PC-9 (cell line): ENCODE measurements at regions not wholly inside any gene's neighbourhood (a gene's known extent, or its start where the extent isn't known, plus 50 kb on each side); places are given as distances from the start of the nearest gene placed in this dataset.

ENCODE experiments used
- BruUV-seq: library from RNA; stranded (reverse); fragments of 400-500 nt; replicated peaks from 2 replicates; lab custom pipeline; 2021; lab: Mats Ljungman, UMichigan
- CTCF ChIA-PET: fragments of 300-600 bp; sonication (Branson Sonifier 250); formaldehyde crosslinking; loops from one replicate; lab custom pipeline; 2022; ENCODE audit warnings: antibody characterized with exemption; lab: Charles Lee
- POLR2A ChIA-PET: fragments of 300-600 bp; sonication (Branson Sonifier 250); formaldehyde crosslinking; loops from one replicate; lab custom pipeline; 2022; ENCODE audit warnings: antibody characterized with exemption; ENCODE audit not compliant: unreplicated experiment; lab: Charles Lee
- DNase-seq, 2 experiments: peaks; one replicate each; pipeline versions ENCODE4 v3.0.0 to v3.0.0-alpha.2; 2015 to 2022; ENCODE audit warnings: mixed read lengths in 1 of 2
- H2AFZ ChIP-seq: fragments of 200-600 bp; sonication (generic); 2 replicates; pipeline ENCODE4 v1.8.1; 2017; ENCODE audit warnings: antibody characterized with exemption
- H3F3A ChIP-seq: fragments of 200-600 bp; sonication (generic); 2 replicates; pipeline ENCODE4 v1.8.1; 2017; ENCODE audit warnings: antibody characterized with exemption, mild to moderate bottlenecking, low read depth; ENCODE audit not compliant: insufficient read depth
- H3K27ac ChIP-seq: fragments of 200-600 bp; sonication (generic); 2 replicates; pipeline ENCODE4 v1.6.1; 2016; ENCODE audit warnings: mixed run types
- H3K27me3 ChIP-seq: fragments of 200-600 bp; sonication (generic); 2 replicates; pipeline ENCODE4 v1.6.1; 2016; ENCODE audit warnings: low read depth, mixed run types; ENCODE audit not compliant: insufficient read depth
- H3K36me3 ChIP-seq: fragments of 200-600 bp; sonication (generic); 2 replicates; pipeline ENCODE4 v1.6.1; 2016; ENCODE audit warnings: low read depth, mixed run types
- H3K4me1 ChIP-seq: fragments of 200-600 bp; sonication (generic); replicated peaks from 2 replicates; pipeline ENCODE4 v1.6.1; 2016; ENCODE audit warnings: mixed run types; ENCODE audit not compliant: insufficient read depth
- H3K4me2 ChIP-seq: fragments of 200-600 bp; sonication (generic); 2 replicates; pipeline ENCODE4 v1.6.1; 2017; ENCODE audit warnings: mixed run types
- H3K4me3 ChIP-seq: fragments of 200-600 bp; sonication (generic); 2 replicates; pipeline ENCODE4 v1.6.1; 2016; ENCODE audit warnings: mixed run types
- H3K79me2 ChIP-seq: fragments of 200-600 bp; sonication (generic); 2 replicates; pipeline ENCODE4 v1.6.1; 2017; ENCODE audit warnings: low read depth, mixed run types
- H3K9me2 ChIP-seq: fragments of 200-600 bp; sonication (generic); 2 replicates; pipeline ENCODE4 v1.8.1; 2017; ENCODE audit warnings: mild to moderate bottlenecking; ENCODE audit not compliant: insufficient read depth
- H3K9me3 ChIP-seq: fragments of 200-600 bp; sonication (generic); 2 replicates; pipeline ENCODE4 v1.8.1; 2016; ENCODE audit warnings: low read depth; ENCODE audit not compliant: insufficient read depth
- H4K20me1 ChIP-seq: fragments of 200-600 bp; sonication (generic); 2 replicates; pipeline ENCODE4 v1.8.1; 2017; ENCODE audit not compliant: insufficient read depth
- EZH2 ChIP-seq: fragments of 200-600 bp; sonication (generic); IDR thresholded peaks from 2 replicates; pipeline ENCODE4 v1.8.0; 2017; ENCODE audit warnings: antibody characterized with exemption, low read depth
- intact Hi-C: fragments of 100-400 bp; cut with micrococcal nuclease; formaldehyde crosslinking; loops from one replicate; pipeline ENCODE4 v1.10.0; 2022; ENCODE audit not compliant: unreplicated experiment
- TF ChIP-seq, protein P1 (sequence below): fragments of 200-600 bp; sonication (generic); conservative IDR thresholded peaks from 2 replicates; pipeline ENCODE4 v1.6.1; 2017; ENCODE audit warnings: mixed run types, antibody characterized with exemption, mild to moderate bottlenecking, moderate library complexity

DNA sequence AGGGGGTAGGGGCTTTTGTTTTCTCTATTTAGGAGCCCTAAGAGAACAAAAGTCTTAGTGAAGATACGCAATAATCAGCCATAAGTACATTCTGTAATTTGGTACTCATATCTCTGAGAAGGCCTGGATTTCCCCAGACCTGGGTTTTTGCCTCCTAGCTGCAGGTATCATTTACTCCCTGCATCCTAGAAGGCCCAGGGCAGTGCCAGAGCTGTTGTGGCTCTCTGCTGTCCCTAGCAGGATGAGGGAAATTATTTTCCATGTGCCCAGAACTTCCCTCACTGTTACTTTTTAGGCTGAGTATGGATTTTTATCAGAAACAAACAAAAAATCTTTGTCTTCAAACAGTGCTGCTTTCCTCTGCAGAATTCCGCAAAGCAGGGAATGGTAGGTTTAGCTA lies 192.5 kb upstream of the SYT1 start:
- intact Hi-C loops, result no loop called here
- DNase-seq, result no peak
- TF ChIP-seq EZH2, result no peak
- TF ChIP-seq, protein P1, sequence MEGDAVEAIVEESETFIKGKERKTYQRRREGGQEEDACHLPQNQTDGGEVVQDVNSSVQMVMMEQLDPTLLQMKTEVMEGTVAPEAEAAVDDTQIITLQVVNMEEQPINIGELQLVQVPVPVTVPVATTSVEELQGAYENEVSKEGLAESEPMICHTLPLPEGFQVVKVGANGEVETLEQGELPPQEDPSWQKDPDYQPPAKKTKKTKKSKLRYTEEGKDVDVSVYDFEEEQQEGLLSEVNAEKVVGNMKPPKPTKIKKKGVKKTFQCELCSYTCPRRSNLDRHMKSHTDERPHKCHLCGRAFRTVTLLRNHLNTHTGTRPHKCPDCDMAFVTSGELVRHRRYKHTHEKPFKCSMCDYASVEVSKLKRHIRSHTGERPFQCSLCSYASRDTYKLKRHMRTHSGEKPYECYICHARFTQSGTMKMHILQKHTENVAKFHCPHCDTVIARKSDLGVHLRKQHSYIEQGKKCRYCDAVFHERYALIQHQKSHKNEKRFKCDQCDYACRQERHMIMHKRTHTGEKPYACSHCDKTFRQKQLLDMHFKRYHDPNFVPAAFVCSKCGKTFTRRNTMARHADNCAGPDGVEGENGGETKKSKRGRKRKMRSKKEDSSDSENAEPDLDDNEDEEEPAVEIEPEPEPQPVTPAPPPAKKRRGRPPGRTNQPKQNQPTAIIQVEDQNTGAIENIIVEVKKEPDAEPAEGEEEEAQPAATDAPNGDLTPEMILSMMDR, result no peak
- H3F3A ChIP-seq, result no peaks in the 10 kb centered on the region
- H3K4me2 ChIP-seq, result no peak overlapping the region
- no peaks in the 10 kb centered on the region for H4K20me1 ChIP-seq
- no TSS peak for BruUV-seq
- no peaks in the 10 kb centered on the region for H3K4me1 ChIP-seq
- POLR2A ChIA-PET, result no interaction called here
- CTCF ChIA-PET, result no interaction called here
- H3K4me3 ChIP-seq, result no peak overlapping the region
- H3K36me3 ChIP-seq, result no peaks in the 10 kb centered on the region
- H2AFZ ChIP-seq, result no peak overlapping the region
- H3K79me2 ChIP-seq, result no peaks in the 10 kb centered on the region
- H3K27ac ChIP-seq, result no peak overlapping the region
- H3K9me3 ChIP-seq, result no peaks in the 10 kb centered on the region
- H3K27me3 ChIP-seq, result no peaks in the 10 kb centered on the region
- H3K9me2 ChIP-seq, result no peaks in the 10 kb centered on the region; the same call in 1 of the 2 replicates

DNA sequence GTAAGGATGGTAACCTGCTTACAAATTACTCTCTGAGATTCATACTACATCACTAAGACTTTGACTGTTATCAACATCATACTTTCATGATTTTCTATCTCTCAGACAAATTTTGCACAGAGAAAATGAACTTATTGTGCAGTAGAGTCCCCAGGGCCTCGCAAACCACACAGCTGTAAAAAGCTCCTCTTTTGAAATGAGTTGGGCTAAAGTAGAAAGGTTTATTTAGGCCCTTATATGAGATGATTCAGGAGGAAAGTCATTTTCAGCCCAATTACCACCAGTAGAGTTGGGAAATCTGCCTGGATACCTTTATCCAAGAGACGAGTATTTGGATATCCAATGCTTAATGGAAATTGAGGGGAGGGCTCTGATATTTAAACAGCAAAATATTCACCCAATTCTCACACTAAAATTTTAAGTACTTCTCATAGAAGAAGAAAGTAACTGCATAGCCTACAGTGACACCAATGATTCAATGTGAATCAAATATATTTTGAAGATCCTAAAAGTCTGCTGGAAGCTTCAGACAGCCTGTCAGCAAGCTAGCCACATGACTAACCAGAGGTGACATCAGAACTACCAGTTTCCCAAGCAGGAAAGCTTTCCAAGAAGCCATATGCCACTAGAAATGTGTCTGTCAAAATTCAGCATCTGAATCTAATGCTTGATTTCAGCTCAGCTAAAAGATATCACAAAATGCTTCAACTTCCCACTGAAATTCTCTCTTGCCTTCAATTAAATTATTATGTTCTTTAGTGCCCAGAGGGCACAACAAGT lies 190.1 kb upstream of the SYT1 start:
- intact Hi-C loops, result no loop called here
- ChIA-PET POLR2A (interaction anchor here (0.6 kb wide), 1 partner anchor 30 kb away, joined by 6 read pairs; no protein-coding TSS in a partner anchor), CTCF (no interaction called here)
- TF ChIP-seq, protein P1, result no peak
- TF ChIP-seq EZH2, result no peak
- Histone ChIP-seq H2AFZ (peak overlapping the region; percentile 50; the same call in 1 of the 2 replicates), H3F3A (no peaks in the 10 kb centered on the region), H3K9me2 (no peaks in the 10 kb centered on the region; the same call in 1 of the 2 replicates), H3K4me2 (no peak overlapping the region), H3K4me1 (no peaks in the 10 kb centered on the region), H3K4me3 (no peak overlapping the region), H4K20me1 (no peaks in the 10 kb centered on the region), H3K79me2 (no peaks in the 10 kb centered on the region), H3K27me3 (no peaks in the 10 kb centered on the region), H3K36me3 (no peaks in the 10 kb centered on the region), H3K9me3 (no peaks in the 10 kb centered on the region; the same call in 1 of the 2 replicates), H3K27ac (no peak overlapping the region)
- DNase-seq, result no peak
- BruUV-seq, result no TSS peak

- no peaks in the 10 kb centered on the region for H3K4me1 ChIP-seq
- H3K27me3 ChIP-seq, result no peaks in the 10 kb centered on the region
- intact Hi-C loops, result no loop called here
- H3K9me2 ChIP-seq, result no peaks in the 10 kb centered on the region; the same call in 1 of the 2 replicates
- POLR2A ChIA-PET, result no interaction called here
- no peak overlapping the region for H3K4me2 ChIP-seq
- CTCF ChIA-PET, result no interaction called here
- no peak overlapping the region for H3K4me3 ChIP-seq
- no peaks in the 10 kb centered on the region; the same call in 1 of the 2 replicates for H3K9me3 ChIP-seq
- no peaks in the 10 kb centered on the region for H3F3A ChIP-seq
- H4K20me1 ChIP-seq, result no peaks in the 10 kb centered on the region
- no peak overlapping the region for H3K27ac ChIP-seq
- TF ChIP-seq EZH2, result no peak
- TF ChIP-seq, protein P1, result no peak
- no TSS peak for BruUV-seq
- no peak overlapping the region for H2AFZ ChIP-seq
- H3K79me2 ChIP-seq, result no peaks in the 10 kb centered on the region
- H3K36me3 ChIP-seq, result no peaks in the 10 kb centered on the region
- no peak for DNase-seq
These were observed 184.0 kb upstream of the SYT1 start for GRCh38 chr12:78680596-78680995.
